GM12874 (cell line): ENCODE measurements at regions not wholly inside any gene's neighbourhood (a gene's known extent, or its start where the extent isn't known, plus 50 kb on each side); places are given as distances from the start of the nearest gene placed in this dataset.

ENCODE experiments used
- TF ChIP-seq, protein P1 (sequence below): IDR thresholded peaks from 2 replicates; pipeline ENCODE4 v1.5.1; 2011; ENCODE audit warnings: low read depth, mild to moderate bottlenecking, control low read depth, low read length, moderate library complexity; ENCODE audit not compliant: insufficient read depth

DNA sequence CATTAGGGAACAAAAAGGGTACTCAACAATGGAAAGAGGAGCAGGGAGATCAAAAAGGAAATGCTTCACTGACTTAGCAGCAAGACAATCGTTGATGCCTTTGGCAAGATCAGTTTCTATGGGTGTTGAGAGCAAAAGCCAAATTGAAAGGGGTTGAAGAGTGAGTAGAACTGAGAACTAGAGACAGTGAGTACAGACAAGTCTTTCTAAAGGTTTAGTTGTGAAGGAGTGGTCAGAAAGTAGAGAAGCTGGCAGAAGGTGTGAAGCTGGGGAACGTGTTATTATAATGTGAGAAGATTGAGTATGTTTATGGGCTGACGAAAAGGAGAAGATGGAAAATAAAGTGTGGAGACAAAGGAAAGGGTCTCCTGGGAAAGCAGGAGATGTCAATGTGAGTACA lies 221.2 kb upstream of the USP25 start:
- TF ChIP-seq, protein P1, sequence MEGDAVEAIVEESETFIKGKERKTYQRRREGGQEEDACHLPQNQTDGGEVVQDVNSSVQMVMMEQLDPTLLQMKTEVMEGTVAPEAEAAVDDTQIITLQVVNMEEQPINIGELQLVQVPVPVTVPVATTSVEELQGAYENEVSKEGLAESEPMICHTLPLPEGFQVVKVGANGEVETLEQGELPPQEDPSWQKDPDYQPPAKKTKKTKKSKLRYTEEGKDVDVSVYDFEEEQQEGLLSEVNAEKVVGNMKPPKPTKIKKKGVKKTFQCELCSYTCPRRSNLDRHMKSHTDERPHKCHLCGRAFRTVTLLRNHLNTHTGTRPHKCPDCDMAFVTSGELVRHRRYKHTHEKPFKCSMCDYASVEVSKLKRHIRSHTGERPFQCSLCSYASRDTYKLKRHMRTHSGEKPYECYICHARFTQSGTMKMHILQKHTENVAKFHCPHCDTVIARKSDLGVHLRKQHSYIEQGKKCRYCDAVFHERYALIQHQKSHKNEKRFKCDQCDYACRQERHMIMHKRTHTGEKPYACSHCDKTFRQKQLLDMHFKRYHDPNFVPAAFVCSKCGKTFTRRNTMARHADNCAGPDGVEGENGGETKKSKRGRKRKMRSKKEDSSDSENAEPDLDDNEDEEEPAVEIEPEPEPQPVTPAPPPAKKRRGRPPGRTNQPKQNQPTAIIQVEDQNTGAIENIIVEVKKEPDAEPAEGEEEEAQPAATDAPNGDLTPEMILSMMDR: no peak

GRCh38 chr21:15514073-15514946 lies 215.5 kb upstream of the USP25 start:
- TF ChIP-seq, protein P1: no peak

DNA sequence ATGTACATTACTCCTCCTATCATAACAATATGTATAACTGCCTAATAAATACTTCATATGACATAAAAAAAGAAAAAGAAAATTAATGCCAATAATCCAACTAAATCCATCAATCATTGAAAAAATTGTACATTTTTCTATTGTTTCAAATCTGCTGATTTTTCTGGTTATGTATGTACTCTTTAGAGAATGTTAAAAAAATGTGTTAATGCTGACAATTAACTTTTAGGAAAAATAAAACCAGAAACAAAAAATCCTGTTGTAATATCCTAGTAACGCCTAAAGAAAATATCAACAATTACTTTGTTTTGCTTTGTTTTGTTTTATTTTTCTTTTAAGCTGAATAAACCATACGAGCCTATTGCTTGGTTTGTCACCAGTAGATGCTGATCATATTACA lies 213.9 kb upstream of the USP25 start:
- TF ChIP-seq, protein P1: no peak

GRCh38 chr21:15517394-15517793 lies 212.4 kb upstream of the USP25 start:
- TF ChIP-seq, protein P1: no peak

DNA sequence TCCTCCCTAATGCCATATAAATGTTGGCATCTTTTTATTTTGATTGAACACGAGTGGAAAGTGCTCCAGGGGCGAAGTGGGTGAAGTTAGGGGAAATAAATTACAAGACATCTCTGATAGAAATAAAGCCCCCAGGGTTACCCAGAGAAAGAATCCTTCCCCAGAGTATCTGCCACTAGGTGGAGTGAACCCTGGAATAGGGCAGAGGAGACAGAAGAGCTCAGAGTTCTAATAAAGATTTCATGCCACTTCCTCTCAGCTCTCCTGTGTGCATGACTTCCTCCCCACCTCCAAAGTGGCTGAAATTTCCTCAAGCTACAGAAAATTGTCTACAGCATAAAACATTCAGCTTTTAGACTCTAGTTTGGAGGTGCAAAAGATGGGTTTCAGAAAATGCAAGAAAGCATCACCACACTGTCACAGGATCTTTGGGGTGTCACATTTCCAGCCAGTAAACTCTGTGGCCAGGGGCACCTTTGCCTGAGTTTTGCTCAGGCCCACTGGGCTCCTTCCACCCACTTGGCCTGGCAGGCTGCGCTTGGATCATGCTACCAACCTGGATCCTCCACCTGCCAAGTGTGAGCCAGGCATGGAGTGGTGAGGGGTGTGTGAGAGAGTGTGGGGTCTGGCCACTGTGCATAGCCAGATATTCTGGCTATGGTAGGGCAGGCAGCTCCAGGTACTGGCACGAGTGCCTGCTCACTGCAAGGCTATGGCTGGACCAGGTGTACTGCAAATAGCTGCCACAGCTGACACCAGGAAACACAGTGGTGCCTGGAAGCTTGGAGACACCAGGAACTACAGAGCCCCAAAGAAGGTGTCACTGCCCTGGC lies 208.8 kb upstream of the USP25 start:
- TF ChIP-seq, protein P1: no peak

DNA sequence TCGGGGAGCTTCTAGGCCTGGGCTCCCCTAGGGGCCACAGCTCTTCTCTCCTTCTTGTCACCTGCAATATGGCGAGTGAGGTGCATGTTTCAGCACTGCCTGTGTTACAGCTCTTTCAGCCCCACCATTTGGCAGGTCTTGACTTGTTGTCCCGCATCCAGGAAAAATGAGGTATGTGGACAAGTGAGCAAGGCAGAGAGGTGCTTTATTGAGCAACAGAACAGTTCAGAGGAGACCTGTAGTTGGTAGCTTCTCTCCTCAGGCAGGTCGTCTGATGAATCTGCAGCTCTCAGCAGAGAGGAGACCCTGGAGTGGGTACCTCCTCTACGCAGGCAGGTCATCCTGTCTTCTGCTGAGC lies 208.2 kb upstream of the USP25 start:
- TF ChIP-seq, protein P1: no peak

DNA sequence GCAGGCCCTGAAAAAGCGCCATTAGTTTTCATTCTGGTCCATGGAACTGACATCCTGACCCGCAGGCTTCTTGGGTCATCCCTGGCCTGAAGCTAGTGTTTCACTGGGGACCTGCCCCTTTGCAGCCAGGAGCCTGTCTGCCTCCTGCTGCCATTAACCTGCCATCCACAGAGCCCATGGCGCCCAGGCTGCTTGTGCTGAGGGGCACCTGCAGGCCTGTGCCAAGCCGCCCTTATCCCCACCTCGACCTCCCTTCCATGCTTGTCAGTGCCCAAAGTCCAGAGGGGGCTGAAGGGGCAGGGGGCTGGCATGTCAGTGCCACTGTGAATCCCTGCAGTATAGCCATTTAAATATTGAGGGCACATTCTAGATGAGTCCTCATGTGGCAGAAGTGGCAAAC lies 207.6 kb upstream of the USP25 start:
- TF ChIP-seq, protein P1: no peak
